GM19099 (cell line): ENCODE measurements at regions not wholly inside any gene's neighbourhood (a gene's known extent, or its start where the extent isn't known, plus 50 kb on each side); places are given as distances from the start of the nearest gene placed in this dataset.

Experiments
- POLR2A ChIP-seq: IDR thresholded peaks from 3 replicates; pipeline ENCODE4 v1.6.1; 2011; ENCODE audit warnings: low read depth; ENCODE audit not compliant: insufficient read length; ENCODE audit errors: extremely low read depth

- TF ChIP-seq POLR2A, result no peak
These were observed 1100.9 kb upstream of the CDH6 start for GRCh38 chr5:30092548-30092947.

GRCh38 chr5:30069441-30070263, 1123.8 kb upstream of the CDH6 start:
- no peak for TF ChIP-seq POLR2A

- TF ChIP-seq POLR2A, result no peak
These were observed 1130.0 kb upstream of the CDH6 start for GRCh38 chr5:30063503-30063902.

GRCh38 chr5:30051976-30052375, 1141.5 kb upstream of the CDH6 start:
- TF ChIP-seq POLR2A, result no peak

- no peak for TF ChIP-seq POLR2A
These were observed 1143.2 kb upstream of the CDH6 start for GRCh38 chr5:30050056-30050815.

- no peak for TF ChIP-seq POLR2A
These were observed 1150.8 kb upstream of the CDH6 start for GRCh38 chr5:30042677-30043076.

- TF ChIP-seq POLR2A, result no peak
These were observed 1151.6 kb upstream of the CDH6 start for GRCh38 chr5:30041831-30042385.

GRCh38 chr5:30041291-30041690, 1152.2 kb upstream of the CDH6 start:
- TF ChIP-seq POLR2A, result no peak

- no peak for TF ChIP-seq POLR2A
These were observed 1152.9 kb upstream of the CDH6 start for GRCh38 chr5:30040488-30041118.

GRCh38 chr5:30039379-30039778, 1154.1 kb upstream of the CDH6 start:
- no peak for TF ChIP-seq POLR2A

- TF ChIP-seq POLR2A, result no peak
These were observed 1158.6 kb upstream of the CDH6 start for GRCh38 chr5:30034870-30035269.

- no peak for TF ChIP-seq POLR2A
These were observed 1163.4 kb upstream of the CDH6 start for GRCh38 chr5:30030101-30030500.

GRCh38 chr5:30001826-30002225, 1191.7 kb upstream of the CDH6 start:
- no peak for TF ChIP-seq POLR2A

GRCh38 chr5:30000231-30000630, 1193.3 kb upstream of the CDH6 start:
- no peak for TF ChIP-seq POLR2A

GRCh38 chr5:29995154-29995553, 1198.3 kb upstream of the CDH6 start:
- no peak for TF ChIP-seq POLR2A
